HG02885 (cell line): ENCODE measurements at regions not wholly inside any gene's neighbourhood (a gene's known extent, or its start where the extent isn't known, plus 50 kb on each side); places are given as distances from the start of the nearest gene placed in this dataset.

Experiments used
- ATAC-seq: cut with Tn5 transposase; IDR thresholded peaks from one replicate; pipeline ENCODE4 v1.9.1; 2021; ENCODE audit warnings: mild to moderate bottlenecking; ENCODE audit not compliant: unreplicated experiment, poor library complexity

DNA sequence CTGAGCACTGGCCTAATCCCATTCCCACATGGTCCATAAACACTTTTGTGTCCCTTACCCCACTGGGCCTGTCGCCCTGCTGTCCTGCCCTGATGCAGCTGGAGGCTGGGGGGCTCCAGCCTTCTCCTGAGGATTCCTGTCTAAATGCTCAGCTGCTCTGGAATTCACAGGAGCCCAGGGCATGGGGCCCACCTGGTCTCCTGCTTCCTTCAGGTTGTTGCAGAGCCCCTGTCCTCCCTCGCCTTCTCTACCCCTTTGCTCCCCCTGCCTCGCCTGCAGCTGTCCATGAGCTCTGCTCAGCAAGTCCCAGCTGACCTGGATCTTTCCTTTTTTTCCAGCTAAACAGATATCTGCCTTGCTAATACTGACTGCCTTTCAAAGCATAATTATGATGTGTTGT lies 286.9 kb downstream of the XXYLT1 start:
- ATAC-seq = no peak

GRCh38 chr3:194984622-194985021 lies 286.3 kb downstream of the XXYLT1 start:
- ATAC-seq = no peak

DNA sequence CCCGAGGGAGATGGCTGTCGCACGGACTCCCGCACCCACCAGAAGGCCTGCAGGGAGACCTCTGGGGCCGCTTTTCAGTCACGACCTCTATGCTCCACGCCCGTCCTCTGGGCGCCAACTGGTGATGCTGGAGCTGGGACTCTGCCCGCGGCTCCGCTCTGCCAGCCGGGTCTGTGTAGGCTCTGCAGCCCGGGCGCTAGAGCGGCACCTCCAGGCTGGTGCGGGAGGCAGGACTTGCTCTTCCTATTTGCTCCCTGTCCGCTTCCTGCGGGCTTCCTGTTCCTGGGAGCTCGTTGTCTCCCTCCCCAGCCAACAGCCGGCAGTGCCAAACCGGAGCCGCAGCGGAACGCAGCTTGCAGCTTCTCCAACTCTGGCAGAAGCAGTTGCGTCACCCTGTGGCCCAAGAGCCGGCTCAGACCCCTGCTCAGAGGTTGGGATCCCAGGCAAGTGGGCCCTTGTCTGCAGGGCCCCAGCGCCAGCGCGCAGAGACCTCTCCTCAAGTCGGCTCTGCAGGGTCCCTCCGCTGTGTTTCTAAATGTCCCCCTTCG lies 285.9 kb downstream of the XXYLT1 start:
- ATAC-seq = no peak

DNA sequence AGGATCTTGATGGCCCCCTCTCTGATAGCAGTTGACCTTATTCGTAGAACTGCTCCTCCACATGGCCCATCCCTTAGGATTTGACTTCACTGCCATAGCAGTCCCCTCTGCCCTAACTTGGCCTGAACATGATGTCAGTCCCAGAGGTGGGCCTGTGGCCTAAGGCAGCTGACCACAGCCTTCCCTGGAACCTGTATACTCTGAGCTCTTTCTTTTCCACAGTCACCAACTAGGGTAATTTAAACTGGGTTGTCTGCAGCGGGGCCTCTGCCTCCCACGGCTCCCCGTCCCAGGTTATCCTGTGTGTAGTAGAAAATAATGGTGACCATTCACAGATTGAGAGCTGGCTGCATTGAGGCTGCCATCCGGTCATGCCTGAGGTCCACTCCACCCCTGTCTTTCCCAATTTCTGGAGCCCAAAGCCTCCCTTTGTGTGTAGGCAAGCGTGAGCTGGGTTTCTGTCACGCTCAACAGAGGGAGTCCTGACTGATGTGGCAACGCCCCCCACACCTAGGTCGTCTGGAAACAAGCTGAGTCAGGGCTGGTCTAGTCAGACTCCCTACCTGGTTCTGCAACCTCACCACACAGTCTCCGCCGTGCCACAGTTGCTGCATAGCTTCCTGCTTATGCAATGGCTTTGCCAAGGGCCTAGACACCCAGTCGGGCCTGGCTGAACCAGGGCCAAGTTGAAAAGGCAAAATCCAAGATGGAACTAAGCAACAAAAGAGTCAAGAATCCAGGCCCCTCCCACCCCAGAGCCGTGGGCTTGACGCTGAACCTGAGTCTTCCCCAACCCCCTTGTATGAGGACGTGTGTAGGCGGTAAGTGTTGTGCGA lies 284.5 kb downstream of the XXYLT1 start:
- ATAC-seq = no peak

GRCh38 chr3:194987571-194988494 lies 283.1 kb downstream of the XXYLT1 start:
- no peak for ATAC-seq

DNA sequence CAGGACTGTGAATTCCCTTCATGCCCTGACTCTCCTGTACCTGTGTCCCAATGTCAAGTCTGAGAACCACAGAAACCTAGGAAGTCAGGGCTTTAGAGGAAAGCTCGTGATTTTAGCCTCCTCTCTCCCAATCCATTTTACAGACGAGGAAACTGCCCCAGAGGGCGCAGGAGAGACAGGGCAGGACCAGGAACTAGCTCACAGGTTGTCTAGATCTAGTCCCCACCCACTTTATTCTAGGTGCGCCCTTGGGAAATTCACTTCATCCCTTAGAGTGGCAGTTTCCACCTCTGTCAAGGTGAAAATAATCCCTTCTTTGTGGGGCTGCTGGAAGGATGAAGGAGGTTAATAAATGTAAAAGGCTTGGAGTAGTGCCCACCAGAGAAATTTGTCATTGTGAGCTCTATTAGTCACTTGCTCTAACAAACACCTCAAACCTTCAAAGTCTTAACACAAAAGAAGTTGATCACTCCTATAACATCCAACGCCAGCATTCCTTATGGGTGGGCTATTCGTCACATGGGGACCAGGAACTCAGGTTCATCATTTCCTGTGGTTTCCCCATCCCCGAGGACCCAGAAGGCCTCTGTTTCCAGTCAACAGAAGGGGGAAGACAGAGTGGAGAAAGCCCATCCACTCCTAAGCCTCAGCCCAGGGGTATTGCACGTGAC lies 282.3 kb downstream of the XXYLT1 start:
- ATAC-seq = no peak

DNA sequence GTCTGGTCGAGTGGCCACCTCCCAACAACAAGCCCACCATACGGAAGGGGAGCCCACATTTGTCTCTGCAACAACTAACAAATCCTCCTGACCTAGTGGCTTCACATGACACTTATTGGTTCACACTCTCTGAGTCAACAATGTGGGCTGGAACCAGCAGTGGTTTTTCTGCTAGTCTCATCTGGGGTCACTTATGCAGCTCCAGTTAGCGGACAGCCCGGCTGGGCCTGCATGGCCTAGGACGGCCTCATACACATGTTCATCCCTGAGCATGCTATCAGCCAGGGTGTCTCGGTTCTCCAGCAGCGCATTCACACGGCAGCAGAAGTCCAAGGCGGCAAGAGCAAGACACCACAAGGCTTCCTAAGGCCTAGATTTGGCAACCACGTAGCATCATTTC lies 281.7 kb downstream of the XXYLT1 start:
- ATAC-seq = no peak

DNA sequence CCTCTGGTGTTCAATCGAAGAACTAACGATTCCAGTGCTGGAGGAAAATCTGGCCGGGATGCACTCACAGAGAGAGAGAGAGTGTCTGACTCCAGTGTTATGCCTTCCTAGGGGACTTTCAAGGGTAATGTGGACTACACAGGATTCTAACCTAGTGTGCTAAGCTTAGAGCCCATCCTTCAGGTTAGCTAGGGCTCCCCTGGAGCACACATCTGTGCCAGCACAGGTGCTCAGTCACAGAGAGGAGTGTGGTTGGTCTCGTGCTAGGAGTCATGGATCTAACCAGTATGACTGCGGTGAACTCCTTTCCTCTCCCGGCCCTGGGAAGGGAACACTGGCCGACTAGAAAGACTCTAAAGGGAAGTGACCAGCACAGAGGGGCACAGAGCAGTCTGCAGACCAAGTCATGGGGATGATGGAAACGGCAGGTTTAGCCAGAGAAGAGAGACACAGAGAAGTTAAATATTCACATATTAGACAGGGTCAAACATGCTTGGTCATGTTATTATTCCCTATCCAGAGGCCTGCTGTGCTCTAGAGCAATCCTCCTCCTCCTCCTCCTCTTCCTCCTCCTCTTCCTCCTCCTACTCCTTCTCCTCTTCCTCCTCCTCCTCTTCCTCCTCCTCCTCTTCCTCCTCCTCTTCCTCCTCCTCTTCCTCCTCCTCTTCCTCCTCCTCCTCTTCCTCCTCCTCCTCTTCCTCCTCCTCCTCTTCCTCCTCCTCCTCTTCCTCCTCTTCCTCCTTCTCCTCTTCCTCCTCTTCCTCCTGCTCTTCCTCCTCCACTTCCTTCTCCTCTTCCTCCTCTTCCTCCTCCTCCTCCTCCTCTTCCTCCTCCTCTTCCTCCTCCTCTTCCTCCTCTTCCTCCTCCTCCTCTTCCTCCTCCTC lies 280.3 kb downstream of the XXYLT1 start:
- ATAC-seq = no peak

DNA sequence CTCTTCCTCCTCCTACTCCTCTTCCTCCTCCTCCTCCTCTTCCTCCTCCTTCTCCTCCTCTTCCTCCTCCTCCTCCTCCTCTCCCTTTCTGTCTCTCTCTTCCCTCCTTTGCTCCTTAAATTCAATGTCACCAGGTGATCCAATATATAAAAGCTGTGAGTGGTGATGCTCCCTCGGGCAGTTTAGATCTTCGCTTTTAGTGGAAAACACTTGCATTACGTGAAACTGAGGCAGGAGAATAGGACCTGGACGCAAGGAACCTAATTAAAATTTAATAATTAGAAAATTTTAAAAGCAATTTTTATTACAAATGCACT lies 279.7 kb downstream of the XXYLT1 start:
- no peak for ATAC-seq

GRCh38 chr3:194993896-194994295 lies 277.1 kb downstream of the XXYLT1 start:
- ATAC-seq = no peak

DNA sequence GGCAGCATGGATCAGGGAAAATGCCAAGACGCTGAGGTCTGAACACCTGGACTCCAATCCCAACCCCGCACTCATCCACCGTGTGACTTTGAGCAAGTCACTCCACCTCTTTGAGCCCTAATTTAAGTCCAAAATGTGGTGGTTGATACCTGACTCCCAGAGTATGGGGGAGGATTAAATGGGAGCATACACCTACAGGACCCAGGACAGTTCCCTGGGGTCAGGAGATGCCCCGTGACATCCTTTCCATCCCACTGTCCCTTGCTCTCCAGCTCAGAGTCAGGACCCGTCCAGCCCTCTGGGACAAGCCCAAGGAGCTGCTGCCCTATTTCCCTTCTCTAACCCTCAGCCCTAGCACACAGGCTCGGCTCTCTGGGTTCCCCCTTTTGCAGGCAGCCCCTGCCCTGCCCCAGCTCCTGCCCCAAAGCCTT lies 276.4 kb downstream of the XXYLT1 start:
- no peak for ATAC-seq

DNA sequence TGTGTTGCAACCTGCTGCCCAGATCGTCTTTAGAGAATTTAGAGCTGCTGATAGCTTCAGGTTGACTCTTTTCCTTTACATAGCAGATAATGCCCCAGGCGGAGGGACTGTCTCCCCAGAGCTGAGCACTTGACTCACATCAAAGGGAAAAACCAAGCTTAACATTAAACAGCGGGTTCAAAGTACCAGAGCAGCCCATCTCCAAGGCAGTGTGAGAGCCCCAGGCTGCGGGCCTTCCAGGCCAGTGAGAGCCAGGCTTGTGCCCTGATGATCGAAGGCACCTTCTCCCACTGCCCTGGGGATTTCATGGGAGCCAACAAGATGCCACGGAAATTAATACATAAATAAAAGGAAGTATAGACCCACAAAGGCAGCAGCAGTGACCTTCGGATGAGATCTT lies 275.6 kb downstream of the XXYLT1 start:
- no peak for ATAC-seq

- no peak for ATAC-seq
Measured at GRCh38 chr3:194995922-194996321, 275.0 kb downstream of the XXYLT1 start.

- ATAC-seq = no peak
Measured at GRCh38 chr3:194996746-194997145, 274.2 kb downstream of the XXYLT1 start.

GRCh38 chr3:194998417-194998816 lies 272.5 kb downstream of the XXYLT1 start:
- no peak for ATAC-seq

DNA sequence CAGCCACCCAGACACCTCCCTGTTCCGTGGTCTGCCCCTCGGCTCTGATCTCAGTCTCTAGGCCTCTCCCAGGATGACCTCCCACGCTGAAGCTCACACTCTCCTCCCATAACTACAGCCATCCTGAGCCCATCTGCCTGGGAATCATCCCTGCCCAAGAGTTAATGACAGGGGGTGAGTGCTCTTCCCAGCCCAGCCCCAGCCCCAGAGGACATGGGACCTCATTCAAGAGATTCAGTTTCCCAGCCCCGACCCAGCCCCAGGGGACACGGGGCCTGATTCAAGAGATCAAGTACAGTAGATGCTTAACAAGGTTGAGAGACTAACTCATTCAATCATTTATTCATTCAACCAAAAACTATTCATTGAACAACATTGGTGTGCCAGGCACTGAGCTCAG lies 272.0 kb downstream of the XXYLT1 start:
- no peak for ATAC-seq

GRCh38 chr3:194999491-194999890 lies 271.5 kb downstream of the XXYLT1 start:
- no peak for ATAC-seq

GRCh38 chr3:195001261-195001660 lies 269.7 kb downstream of the XXYLT1 start:
- ATAC-seq = no peak

- ATAC-seq = peak; percentile 64
Measured at GRCh38 chr3:195001961-195002861, 268.7 kb downstream of the XXYLT1 start.
